ENCODE measurements at regions not wholly inside any gene's neighbourhood (a gene's known extent, or its start where the extent isn't known, plus 50 kb on each side); places are given as distances from the start of the nearest gene placed in this dataset.

GRCh38 chr10:52483587-52483986 is 169.5 kb downstream of the DKK1 start:
- Mint-ChIP-seq H3K9me3 (ENCODE audit: unreplicated experiment) (no peaks in the 10 kb centered on the region), H3K36me3 (ENCODE audit: low read depth, unreplicated experiment) (no peaks in the 10 kb centered on the region), H3K27me3 (ENCODE audit: low read depth, unreplicated experiment) (no peaks in the 10 kb centered on the region), H3K4me1 (ENCODE audit: low read depth, unreplicated experiment) (peaks cover 13% of the 10 kb centered on the region), H3K4me3 (ENCODE audit: unreplicated experiment) (no peak overlapping the region), H3K27ac (ENCODE audit: unreplicated experiment) (no peak overlapping the region)
- H3K79me2 ChIP-seq (ENCODE audit: insufficient read depth, low read length): no peaks in the 10 kb centered on the region
- H3K9ac ChIP-seq (ENCODE audit: low read length): no peak overlapping the region
- H2AFZ ChIP-seq (ENCODE audit: low read depth, low read length): no peak overlapping the region
- H3K9me3 ChIP-seq (ENCODE audit: insufficient read depth, low read depth, low read length): no peaks in the 10 kb centered on the region
- H3K36me3 ChIP-seq (ENCODE audit: insufficient read depth, low read length): no peaks in the 10 kb centered on the region
- H3K27ac ChIP-seq (ENCODE audit: low read depth, low read length): no peak overlapping the region
- TF ChIP-seq EZH2 (IDR thresholded peaks at IDR 0.05; ENCODE audit: insufficient read depth, low read length): no peak
- TF ChIP-seq, protein P1, sequence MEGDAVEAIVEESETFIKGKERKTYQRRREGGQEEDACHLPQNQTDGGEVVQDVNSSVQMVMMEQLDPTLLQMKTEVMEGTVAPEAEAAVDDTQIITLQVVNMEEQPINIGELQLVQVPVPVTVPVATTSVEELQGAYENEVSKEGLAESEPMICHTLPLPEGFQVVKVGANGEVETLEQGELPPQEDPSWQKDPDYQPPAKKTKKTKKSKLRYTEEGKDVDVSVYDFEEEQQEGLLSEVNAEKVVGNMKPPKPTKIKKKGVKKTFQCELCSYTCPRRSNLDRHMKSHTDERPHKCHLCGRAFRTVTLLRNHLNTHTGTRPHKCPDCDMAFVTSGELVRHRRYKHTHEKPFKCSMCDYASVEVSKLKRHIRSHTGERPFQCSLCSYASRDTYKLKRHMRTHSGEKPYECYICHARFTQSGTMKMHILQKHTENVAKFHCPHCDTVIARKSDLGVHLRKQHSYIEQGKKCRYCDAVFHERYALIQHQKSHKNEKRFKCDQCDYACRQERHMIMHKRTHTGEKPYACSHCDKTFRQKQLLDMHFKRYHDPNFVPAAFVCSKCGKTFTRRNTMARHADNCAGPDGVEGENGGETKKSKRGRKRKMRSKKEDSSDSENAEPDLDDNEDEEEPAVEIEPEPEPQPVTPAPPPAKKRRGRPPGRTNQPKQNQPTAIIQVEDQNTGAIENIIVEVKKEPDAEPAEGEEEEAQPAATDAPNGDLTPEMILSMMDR (IDR thresholded peaks at IDR 0.05; ENCODE audit: insufficient read depth, low read depth, low read length): no peak
- no peaks in the 10 kb centered on the region for H3K27me3 ChIP-seq (ENCODE audit: insufficient read depth, low read length)
- peaks cover 17% of the 10 kb centered on the region for H3K4me1 ChIP-seq (ENCODE audit: insufficient read depth, low read length)
- no peak overlapping the region for H3K4me3 ChIP-seq (ENCODE audit: insufficient read depth, low read depth, low read length)
- no peak for DNase-seq (ENCODE audit: low read depth)
- no peak overlapping the region for H3K4me2 ChIP-seq (ENCODE audit: low read length)
- no peak for FAIRE-seq
- H4K20me1 ChIP-seq (ENCODE audit: insufficient read depth, low read length): no peaks in the 10 kb centered on the region

- FAIRE-seq (peak; percentile 80), DNase-seq (ENCODE audit: low read depth) (no peak)
- no peaks in the 10 kb centered on the region for H3K9me3 ChIP-seq (ENCODE audit: insufficient read depth, low read depth, low read length)
- no peak overlapping the region for H2AFZ ChIP-seq (ENCODE audit: low read depth, low read length)
- peaks cover 20% of the 10 kb centered on the region for H3K4me1 ChIP-seq (ENCODE audit: insufficient read depth, low read length)
- H3K79me2 ChIP-seq (ENCODE audit: insufficient read depth, low read length): no peaks in the 10 kb centered on the region
- TF ChIP-seq, protein P1 (IDR thresholded peaks at IDR 0.05; ENCODE audit: insufficient read depth, low read depth, low read length): no peak
- H3K4me3 Mint-ChIP-seq (ENCODE audit: unreplicated experiment): no peak overlapping the region
- peaks cover 17% of the 10 kb centered on the region for H3K4me1 Mint-ChIP-seq (ENCODE audit: low read depth, unreplicated experiment)
- H3K9me3 Mint-ChIP-seq (ENCODE audit: unreplicated experiment): no peaks in the 10 kb centered on the region
- no peaks in the 10 kb centered on the region for H4K20me1 ChIP-seq (ENCODE audit: insufficient read depth, low read length)
- no peaks in the 10 kb centered on the region for H3K36me3 ChIP-seq (ENCODE audit: insufficient read depth, low read length)
- H3K27me3 Mint-ChIP-seq (ENCODE audit: low read depth, unreplicated experiment): no peaks in the 10 kb centered on the region
- H3K27ac Mint-ChIP-seq (ENCODE audit: unreplicated experiment): no peak overlapping the region
- no peak overlapping the region for H3K4me3 ChIP-seq (ENCODE audit: insufficient read depth, low read depth, low read length)
- H3K27me3 ChIP-seq (ENCODE audit: insufficient read depth, low read length): no peaks in the 10 kb centered on the region
- H3K4me2 ChIP-seq (ENCODE audit: low read length): no peak overlapping the region
- H3K36me3 Mint-ChIP-seq (ENCODE audit: low read depth, unreplicated experiment): no peaks in the 10 kb centered on the region
- no peak overlapping the region for H3K9ac ChIP-seq (ENCODE audit: low read length)
- H3K27ac ChIP-seq (ENCODE audit: low read depth, low read length): no peak overlapping the region
Observed at GRCh38 chr10:52484206-52485065, 170.4 kb downstream of the DKK1 start.

DNA sequence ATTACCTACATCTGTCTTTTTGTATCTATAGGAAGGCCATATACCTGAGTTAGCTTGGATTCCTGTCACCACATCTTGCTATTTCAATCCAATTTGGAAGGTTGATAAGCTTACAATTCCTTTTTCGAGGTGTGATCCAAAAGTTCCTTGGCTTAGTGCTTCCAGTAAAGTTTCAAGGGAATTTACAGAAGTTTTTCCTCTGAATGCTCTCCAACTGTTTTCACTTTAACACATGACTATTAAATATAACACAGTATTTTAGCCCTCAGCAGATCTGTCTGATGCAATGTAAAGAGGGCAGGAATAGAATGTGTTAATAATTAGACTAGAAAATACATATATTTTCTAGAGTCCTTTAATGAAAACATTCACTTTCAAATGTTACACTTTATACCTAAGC is 171.4 kb downstream of the DKK1 start:
- Histone ChIP-seq H3K4me1 (ENCODE audit: insufficient read depth, low read length) (peaks cover 20% of the 10 kb centered on the region), H3K79me2 (ENCODE audit: insufficient read depth, low read length) (no peaks in the 10 kb centered on the region), H3K4me3 (ENCODE audit: insufficient read depth, low read depth, low read length) (no peak overlapping the region), H4K20me1 (ENCODE audit: insufficient read depth, low read length) (no peaks in the 10 kb centered on the region), H3K36me3 (ENCODE audit: insufficient read depth, low read length) (no peaks in the 10 kb centered on the region), H3K9me3 (ENCODE audit: insufficient read depth, low read depth, low read length) (no peaks in the 10 kb centered on the region), H3K9ac (ENCODE audit: low read length) (no peak overlapping the region), H3K27me3 (ENCODE audit: insufficient read depth, low read length) (no peaks in the 10 kb centered on the region), H2AFZ (ENCODE audit: low read depth, low read length) (no peak overlapping the region), H3K27ac (ENCODE audit: low read depth, low read length) (no peak overlapping the region), H3K4me2 (ENCODE audit: low read length) (no peak overlapping the region)
- no peak overlapping the region for H3K4me3 Mint-ChIP-seq (ENCODE audit: unreplicated experiment)
- TF ChIP-seq EZH2 (IDR thresholded peaks at IDR 0.05; ENCODE audit: insufficient read depth, low read length): no peak
- TF ChIP-seq, protein P1 (IDR thresholded peaks at IDR 0.05; ENCODE audit: insufficient read depth, low read depth, low read length): no peak
- peak; percentile 34 for FAIRE-seq
- H3K9me3 Mint-ChIP-seq (ENCODE audit: unreplicated experiment): no peaks in the 10 kb centered on the region
- peak overlapping the region; percentile 53 for H3K27ac Mint-ChIP-seq (ENCODE audit: unreplicated experiment)
- no peaks in the 10 kb centered on the region for H3K36me3 Mint-ChIP-seq (ENCODE audit: low read depth, unreplicated experiment)
- H3K27me3 Mint-ChIP-seq (ENCODE audit: low read depth, unreplicated experiment): no peaks in the 10 kb centered on the region
- DNase-seq (ENCODE audit: low read depth): no peak
- H3K4me1 Mint-ChIP-seq (ENCODE audit: low read depth, unreplicated experiment): peaks cover 17% of the 10 kb centered on the region

Measured in astrocyte (in vitro differentiated cells and primary cell).